ENCODE measurements at regions not wholly inside any gene's neighbourhood (a gene's known extent, or its start where the extent isn't known, plus 50 kb on each side); places are given as distances from the start of the nearest gene placed in this dataset.

GRCh38 chr2:123915380-123915779 is 109.7 kb upstream of the CNTNAP5 start:
- no peak overlapping the region for H3K4me3 ChIP-seq (ENCODE audit: low read depth in 2 of 2, low read length in 2 of 2)
- POLR2A ChIA-PET, result no interaction called here
- BruUV-seq (replicated peaks), result no TSS peak

GRCh38 chr2:123916051-123916450 is 109.0 kb upstream of the CNTNAP5 start:
- no peak for ATAC-seq

More at GRCh38 chr2:123915380-123915779, 109.7 kb upstream of the CNTNAP5 start:
- Histone ChIP-seq H3K27me3 (ENCODE audit: control insufficient read depth, insufficient read depth, low read length) (no peaks in the 10 kb centered on the region), H3K27ac (ENCODE audit: low read length) (no peak overlapping the region), H3K36me3 (ENCODE audit: control insufficient read depth, insufficient read depth, low read length) (no peaks in the 10 kb centered on the region), H3K9me3 (ENCODE audit: control insufficient read depth, insufficient read depth, low read depth, low read length) (no peaks in the 10 kb centered on the region), H3K4me1 (ENCODE audit: control insufficient read depth, insufficient read depth, low read length) (no peaks in the 10 kb centered on the region)
- DNase-seq (ENCODE audit: low read depth, low spot score) (no peak), ATAC-seq (no peak)
- no peak for TF ChIP-seq POLR2AphosphoS5 (IDR thresholded peaks at IDR 0.05; ENCODE audit: low read depth, low read length)
- TF ChIP-seq SIN3A (IDR thresholded peaks at IDR 0.05; ENCODE audit: borderline replicate concordance, insufficient read depth, low read depth, low read length), result no peak
- no peak for TF ChIP-seq CTCF (IDR thresholded peaks at IDR 0.05)
- no peak for TF ChIP-seq TCF7L2 (IDR thresholded peaks at IDR 0.05; ENCODE audit: low read depth, low read length)
- TF ChIP-seq REST (IDR thresholded peaks at IDR 0.05; ENCODE audit: insufficient read depth in 1 of 2, low read depth in 2 of 2, low read length in 1 of 2), result no peak
- CTCF ChIA-PET, result interaction anchor here (0.5 kb wide), 1 partner anchor 729 kb away, joined by 4 read pairs; no protein-coding TSS in a partner anchor
- in situ Hi-C loops (cut with HindIII; ENCODE audit: low pct_unique_long_range_greater_than_20kb, low sequenced_read_pairs) (no loop called here), intact Hi-C loops (cut with micrococcal nuclease; ENCODE audit: unreplicated experiment) (no loop called here)

DNA sequence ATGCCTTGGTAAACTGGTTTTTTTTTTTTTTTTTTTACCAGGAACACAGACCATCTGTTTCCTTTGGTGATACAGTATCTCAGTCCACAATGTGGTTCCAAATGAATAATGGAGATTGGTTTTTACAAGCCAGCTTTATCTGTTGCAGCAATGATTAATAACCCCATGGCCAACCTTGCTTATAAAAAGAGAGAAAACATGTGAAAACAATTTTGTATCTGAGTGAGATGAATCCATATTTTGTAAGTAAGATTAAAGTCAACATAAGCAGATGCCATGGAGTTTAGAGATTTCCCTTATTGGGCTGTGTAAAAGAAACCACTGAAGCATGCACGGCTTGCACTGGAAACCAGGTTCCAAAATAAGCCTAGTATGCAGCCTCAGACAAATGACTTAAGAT is 108.6 kb upstream of the CNTNAP5 start:
- H3K9me3 ChIP-seq (ENCODE audit: control insufficient read depth, insufficient read depth, low read depth, low read length), result no peaks in the 10 kb centered on the region
- CTCF ChIA-PET, result no interaction called here
- H3K27ac ChIP-seq (ENCODE audit: low read length), result no peak overlapping the region
- no peak for ATAC-seq
- in situ Hi-C loops (cut with HindIII; ENCODE audit: low pct_unique_long_range_greater_than_20kb, low sequenced_read_pairs) (no loop called here), intact Hi-C loops (cut with micrococcal nuclease; ENCODE audit: unreplicated experiment) (no loop called here)
- H3K36me3 ChIP-seq (ENCODE audit: control insufficient read depth, insufficient read depth, low read length), result no peaks in the 10 kb centered on the region
- TF ChIP-seq POLR2AphosphoS5 (IDR thresholded peaks at IDR 0.05; ENCODE audit: low read depth, low read length) (no peak), TCF7L2 (IDR thresholded peaks at IDR 0.05; ENCODE audit: low read depth, low read length) (no peak), SIN3A (IDR thresholded peaks at IDR 0.05; ENCODE audit: borderline replicate concordance, insufficient read depth, low read depth, low read length) (no peak), CTCF (IDR thresholded peaks at IDR 0.05) (no peak), REST (IDR thresholded peaks at IDR 0.05; ENCODE audit: insufficient read depth in 1 of 2, low read depth in 2 of 2, low read length in 1 of 2) (no peak)
- POLR2A ChIA-PET, result no interaction called here
- no TSS peak for BruUV-seq (replicated peaks)
- H3K27me3 ChIP-seq (ENCODE audit: control insufficient read depth, insufficient read depth, low read length), result no peaks in the 10 kb centered on the region
- DNase-seq (ENCODE audit: low read depth, low spot score), result no peak
- no peak overlapping the region for H3K4me3 ChIP-seq (ENCODE audit: low read depth in 2 of 2, low read length in 2 of 2)
- no peaks in the 10 kb centered on the region for H3K4me1 ChIP-seq (ENCODE audit: control insufficient read depth, insufficient read depth, low read length)

More at GRCh38 chr2:123916051-123916450, 109.0 kb upstream of the CNTNAP5 start:
- Histone ChIP-seq H3K4me3 (ENCODE audit: low read depth in 2 of 2, low read length in 2 of 2) (no peak overlapping the region), H3K27ac (ENCODE audit: low read length) (no peak overlapping the region), H3K27me3 (ENCODE audit: control insufficient read depth, insufficient read depth, low read length) (no peaks in the 10 kb centered on the region), H3K4me1 (ENCODE audit: control insufficient read depth, insufficient read depth, low read length) (no peaks in the 10 kb centered on the region), H3K9me3 (ENCODE audit: control insufficient read depth, insufficient read depth, low read depth, low read length) (no peaks in the 10 kb centered on the region), H3K36me3 (ENCODE audit: control insufficient read depth, insufficient read depth, low read length) (no peaks in the 10 kb centered on the region)
- ChIA-PET CTCF (no interaction called here), POLR2A (no interaction called here)
- intact Hi-C loops (cut with micrococcal nuclease; ENCODE audit: unreplicated experiment) (no loop called here), in situ Hi-C loops (cut with HindIII; ENCODE audit: low pct_unique_long_range_greater_than_20kb, low sequenced_read_pairs) (no loop called here)
- no peak for TF ChIP-seq SIN3A (IDR thresholded peaks at IDR 0.05; ENCODE audit: borderline replicate concordance, insufficient read depth, low read depth, low read length)
- no peak for DNase-seq (ENCODE audit: low read depth, low spot score)
- no TSS peak for BruUV-seq (replicated peaks)

All from Panc1 (cell line).